Right lobe of liver (tissue), 6 donors: ENCODE measurements at regions not wholly inside any gene's neighbourhood (a gene's known extent, or its start where the extent isn't known, plus 50 kb on each side); places are given as distances from the start of the nearest gene placed in this dataset.

Experiments used
- ATAC-seq, 4 donors: fragments of 200-7000 bp; cut with Tn5 transposase; one replicate each; pipeline ENCODE4 v1.9.1; 2020; ENCODE audit warnings: mild to moderate bottlenecking in 4 of 4, moderate library complexity in 4 of 4
- DNase-seq, 3 donors: peaks; one replicate each; pipeline ENCODE4 v3.0.0-alpha.2; 2020
- H3K27ac ChIP-seq, 3 donors: fragments of 200-600 bp; one replicate each; pipeline ENCODE4 v1.8.0; 2022
- H3K27me3 ChIP-seq, 2 donors: fragments of 200-600 bp; one replicate each; pipeline ENCODE4 v1.8.0; 2022
- H3K36me3 ChIP-seq, 4 donors: fragments of 200-600 bp; sonication (generic) in 1 of 4; one replicate each; pipeline versions ENCODE4 v1.5.1 to v1.8.0; 2017 to 2022; ENCODE audit warnings: control low read depth in 1 of 4
- H3K4me1 ChIP-seq, 4 donors: fragments of 200-600 bp; sonication (generic) in 1 of 4; one replicate each; pipeline versions ENCODE4 v1.5.1 to v1.8.0; 2017 to 2022; ENCODE audit warnings: control low read depth in 1 of 4
- H3K4me3 ChIP-seq, 3 donors: fragments of 200-600 bp; one replicate each; pipeline ENCODE4 v1.8.0; 2022
- H3K9me3 ChIP-seq, 4 donors: fragments of 200-600 bp; sonication (generic) in 1 of 4; one replicate each; pipeline versions ENCODE4 v1.5.1 to v1.8.0; 2017 to 2022; ENCODE audit warnings: control low read depth in 1 of 4
- POLR2A ChIP-seq: fragments of 450-650 bp; IDR thresholded peaks from one replicate; pipeline ENCODE4 v1.6.1; 2017; ENCODE audit warnings: antibody characterized with exemption, mild to moderate bottlenecking
- WGBS: methylation state at CpG from one replicate; pipeline ENCODE4 v1.1.6; 2018; ENCODE audit warnings: low coverage, low lambda C conversion rate; ENCODE audit not compliant: insufficient coverage; ENCODE audit errors: missing lambda C conversion rate; 5-methylcytosine and 5-hydroxymethylcytosine counted together
- intact Hi-C, 2 donors: fragments of 100-400 bp; cut with DNase I; formaldehyde crosslinking; loops; one replicate each; pipeline versions ENCODE4 v1.11.2 to v1.14.1; 2022
- TF ChIP-seq, protein P1 (sequence below), 4 donors: fragments of 200-600 bp in 3 of 4; fragments of 450-650 bp in 1 of 4; IDR thresholded peaks; one replicate each; pipeline versions ENCODE4 v1.5.1 to v1.8.0; 2016 to 2022; ENCODE audit warnings: antibody characterized with exemption in 4 of 4, mild to moderate bottlenecking in 2 of 4
- donor health status: DM: no; HTN: yes; CAD: no.
- donor health status: DM: no; HTN: no; CAD: no.
- donor health status: DM: no; HTN: no; CAD: no.
- donor health status: DM: no; HTN: yes; CAD: no.
- donor health status: DM: no; HTN: yes; CAD: no.

DNA sequence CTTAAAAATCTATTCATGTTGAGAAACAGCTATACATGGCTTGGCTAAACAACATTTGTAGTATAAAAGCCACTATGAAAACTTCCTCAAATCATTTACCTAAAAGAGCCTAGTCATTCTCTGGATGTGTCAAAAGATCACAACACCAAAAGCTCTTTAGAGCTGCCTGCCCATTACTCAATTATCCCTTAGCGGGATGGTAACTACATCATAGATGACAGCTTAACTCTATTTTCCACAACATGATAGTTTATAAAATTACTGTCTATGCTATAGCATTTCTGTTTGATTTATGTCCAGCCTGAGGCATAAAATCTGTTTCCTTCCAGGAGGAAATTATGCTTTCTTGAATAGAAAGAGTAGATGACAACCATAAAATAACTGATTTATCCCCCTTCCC lies 777.6 kb upstream of the HS3ST5 start:
- WGBS = 63% methylated on average over 1 of the region's 1 CpG
- intact Hi-C loops = no loop called here
- no peak for ATAC-seq

DNA sequence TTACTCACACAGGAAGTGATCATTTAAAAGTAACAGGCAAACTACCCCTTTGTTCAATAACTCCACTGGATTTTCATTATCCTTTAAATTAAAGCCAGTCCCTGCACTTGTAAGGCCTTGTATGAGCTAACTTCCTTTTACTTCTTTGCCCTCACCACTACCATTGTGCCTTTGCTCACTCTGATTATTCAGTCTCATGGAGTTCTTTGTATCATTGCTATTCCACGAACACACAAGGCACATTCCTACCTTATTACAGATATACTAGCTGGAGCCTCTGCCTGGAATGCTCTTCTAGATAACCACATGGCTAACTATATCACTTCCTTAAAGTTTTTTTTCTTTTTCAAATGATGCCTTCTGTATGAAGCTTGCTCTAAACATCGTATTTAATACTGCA lies 748.6 kb upstream of the HS3ST5 start:
- intact Hi-C loops = no loop called here
- no peak overlapping the region for H3K27ac ChIP-seq
- H3K27me3 ChIP-seq = no peaks in the 10 kb centered on the region
- no peak overlapping the region for H3K4me3 ChIP-seq
- no peaks in the 10 kb centered on the region for H3K36me3 ChIP-seq
- no peaks in the 10 kb centered on the region for H3K4me1 ChIP-seq
- TF ChIP-seq, protein P1, sequence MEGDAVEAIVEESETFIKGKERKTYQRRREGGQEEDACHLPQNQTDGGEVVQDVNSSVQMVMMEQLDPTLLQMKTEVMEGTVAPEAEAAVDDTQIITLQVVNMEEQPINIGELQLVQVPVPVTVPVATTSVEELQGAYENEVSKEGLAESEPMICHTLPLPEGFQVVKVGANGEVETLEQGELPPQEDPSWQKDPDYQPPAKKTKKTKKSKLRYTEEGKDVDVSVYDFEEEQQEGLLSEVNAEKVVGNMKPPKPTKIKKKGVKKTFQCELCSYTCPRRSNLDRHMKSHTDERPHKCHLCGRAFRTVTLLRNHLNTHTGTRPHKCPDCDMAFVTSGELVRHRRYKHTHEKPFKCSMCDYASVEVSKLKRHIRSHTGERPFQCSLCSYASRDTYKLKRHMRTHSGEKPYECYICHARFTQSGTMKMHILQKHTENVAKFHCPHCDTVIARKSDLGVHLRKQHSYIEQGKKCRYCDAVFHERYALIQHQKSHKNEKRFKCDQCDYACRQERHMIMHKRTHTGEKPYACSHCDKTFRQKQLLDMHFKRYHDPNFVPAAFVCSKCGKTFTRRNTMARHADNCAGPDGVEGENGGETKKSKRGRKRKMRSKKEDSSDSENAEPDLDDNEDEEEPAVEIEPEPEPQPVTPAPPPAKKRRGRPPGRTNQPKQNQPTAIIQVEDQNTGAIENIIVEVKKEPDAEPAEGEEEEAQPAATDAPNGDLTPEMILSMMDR (IDR thresholded peaks at IDR 0.05) = no peak
- TF ChIP-seq POLR2A = no peak
- DNase-seq = no peak
- WGBS = 51% methylated on average over 2 of the region's 2 CpGs
- no peaks in the 10 kb centered on the region for H3K9me3 ChIP-seq
- no peak for ATAC-seq

More for the DNA sequence above, 777.6 kb upstream of the HS3ST5 start:
- Histone ChIP-seq H3K4me3 (no peak overlapping the region), H3K27ac (no peak overlapping the region), H3K36me3 (no peaks in the 10 kb centered on the region), H3K9me3 (no peaks in the 10 kb centered on the region), H3K4me1 (no peaks in the 10 kb centered on the region), H3K27me3 (no peaks in the 10 kb centered on the region)
- DNase-seq = no peak
- TF ChIP-seq, protein P1 (IDR thresholded peaks at IDR 0.05) = no peak
- no peak for TF ChIP-seq POLR2A

DNA sequence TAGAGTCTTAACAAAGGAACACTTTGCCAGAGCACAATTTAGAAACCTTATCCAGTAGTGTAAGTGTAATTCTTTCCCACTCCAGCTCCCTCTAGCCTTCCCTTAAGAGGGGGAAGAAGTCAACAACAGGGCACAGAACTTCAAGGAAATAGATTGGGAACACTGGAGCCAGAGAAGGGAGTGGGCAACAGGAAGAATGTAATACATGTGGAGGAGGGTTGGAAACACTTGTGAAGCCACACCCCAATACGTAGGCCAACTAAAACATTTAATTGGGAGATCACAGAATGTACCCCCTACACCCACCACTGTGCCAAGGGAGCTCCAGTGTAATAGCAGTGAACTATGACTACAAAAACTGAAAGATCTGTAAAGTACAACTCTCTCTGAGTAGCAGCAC lies 735.7 kb upstream of the HS3ST5 start:
- no peak for DNase-seq
- Histone ChIP-seq H3K4me3 (no peak overlapping the region), H3K27me3 (no peaks in the 10 kb centered on the region), H3K36me3 (no peaks in the 10 kb centered on the region), H3K27ac (no peak overlapping the region), H3K4me1 (no peaks in the 10 kb centered on the region), H3K9me3 (no peaks in the 10 kb centered on the region)
- TF ChIP-seq, protein P1 (IDR thresholded peaks at IDR 0.05) = no peak
- TF ChIP-seq POLR2A = no peak
- ATAC-seq = no peak
- WGBS = 18% methylated on average over 1 of the region's 1 CpG
- intact Hi-C loops = no loop called here

DNA sequence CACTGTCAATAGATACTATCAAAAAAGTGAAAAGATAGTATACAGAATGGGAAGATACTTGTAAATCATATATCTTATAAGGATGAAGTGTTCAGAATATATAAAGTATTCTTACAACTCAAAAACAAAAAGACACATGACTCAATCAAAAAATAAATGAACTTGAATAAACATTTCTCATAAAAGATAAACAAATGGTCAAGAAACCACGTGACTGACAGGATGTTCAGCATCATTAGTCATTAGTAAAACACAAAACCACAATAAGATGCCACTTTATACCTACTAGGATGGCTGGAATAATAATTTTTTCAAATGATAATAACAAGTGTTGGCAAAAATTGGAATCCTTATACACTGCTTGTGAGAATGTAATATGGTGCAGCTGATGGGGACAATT lies 729.1 kb upstream of the HS3ST5 start:
- Histone ChIP-seq H3K9me3 (no peaks in the 10 kb centered on the region), H3K4me3 (no peak overlapping the region), H3K4me1 (no peaks in the 10 kb centered on the region), H3K27me3 (no peaks in the 10 kb centered on the region), H3K36me3 (no peaks in the 10 kb centered on the region), H3K27ac (no peak overlapping the region)
- ATAC-seq = no peak
- no peak for DNase-seq
- TF ChIP-seq, protein P1 (IDR thresholded peaks at IDR 0.05) = no peak
- no peak for TF ChIP-seq POLR2A
- 54% methylated on average over 1 of the region's 1 CpG for WGBS
- intact Hi-C loops = no loop called here
